DMS53 treated with DMSO at 0.1 percent for 48 hours (cell line): ENCODE measurements at regions not wholly inside any gene's neighbourhood (a gene's known extent, or its start where the extent isn't known, plus 50 kb on each side); places are given as distances from the start of the nearest gene placed in this dataset.

Experiments
- DNase-seq: peaks from one replicate; lab custom pipeline; 2025; ENCODE audit not compliant: unreplicated experiment; lab: John Stamatoyannopoulos, UW

DNA sequence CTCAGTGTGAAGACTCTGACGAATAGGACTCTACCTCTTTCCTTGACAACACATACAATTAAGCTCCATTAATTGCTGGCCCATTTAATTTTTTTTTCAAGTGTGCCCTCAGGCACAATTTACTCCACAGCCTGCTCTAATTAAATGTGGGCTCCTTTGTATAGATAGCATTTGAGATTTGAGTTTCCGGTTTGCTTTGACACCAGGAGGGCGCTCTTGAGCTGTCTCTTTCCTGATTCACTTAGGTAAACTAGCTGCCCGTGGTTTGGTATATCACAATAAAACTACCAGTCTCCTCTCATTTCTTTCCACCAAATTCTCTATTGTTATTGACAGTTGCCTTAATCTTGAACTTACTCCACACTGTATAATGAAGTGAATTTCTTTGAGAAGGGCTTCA, 666.0 kb downstream of the DSC3 start:
- DNase-seq = no peak

DNA sequence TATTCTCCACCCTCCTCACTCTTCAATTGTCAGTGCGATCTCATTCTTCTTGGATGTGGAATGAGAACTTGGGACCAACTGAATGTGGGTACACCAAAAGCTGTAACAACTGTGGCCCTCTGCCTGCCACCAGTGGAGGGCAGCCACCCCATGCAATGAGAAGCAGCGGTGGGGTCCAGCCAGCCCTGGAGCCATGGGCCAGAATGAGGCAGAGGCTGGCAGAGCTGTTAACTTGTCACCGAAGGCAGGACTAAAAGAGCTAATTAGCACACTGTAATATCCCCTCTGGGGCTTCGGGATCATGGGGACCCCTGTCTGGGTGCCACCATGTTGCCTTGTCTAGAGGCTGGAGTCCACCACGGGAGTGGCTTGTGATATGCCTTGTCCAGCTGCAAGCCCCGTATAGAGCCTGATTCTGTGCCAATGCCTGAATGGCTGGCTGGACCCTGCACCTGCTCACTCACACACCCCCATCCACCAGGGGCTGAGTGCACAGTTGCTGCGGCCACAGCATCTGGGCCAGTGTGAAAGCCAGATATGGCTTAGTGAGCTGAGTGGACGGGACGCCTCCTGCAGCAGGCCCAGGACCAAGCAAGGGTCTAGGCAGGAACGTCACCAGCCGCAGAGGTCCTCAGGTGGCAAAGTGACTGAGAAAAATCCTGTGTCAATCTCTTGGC, 680.5 kb downstream of the DSC3 start:
- DNase-seq = no peak

DNA sequence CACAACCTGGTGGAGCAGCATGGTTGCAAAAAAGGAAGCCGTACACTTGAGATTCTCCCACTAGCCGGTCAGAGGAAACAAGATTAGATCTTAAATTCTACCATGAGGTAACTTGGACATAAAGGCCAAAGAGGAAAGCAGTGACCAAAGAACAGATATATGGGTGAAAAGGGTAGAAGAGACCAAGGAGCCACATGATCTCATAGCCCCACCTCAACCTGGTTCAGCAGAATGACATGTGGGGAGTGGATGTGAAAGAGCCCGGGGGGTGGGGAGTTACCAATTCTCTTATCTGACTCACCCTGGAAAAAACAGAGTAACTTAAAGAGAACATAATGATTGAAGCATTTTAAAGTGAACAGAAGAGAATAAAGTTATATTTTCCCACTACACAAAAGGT, 683.0 kb downstream of the DSC3 start:
- no peak for DNase-seq

DNA sequence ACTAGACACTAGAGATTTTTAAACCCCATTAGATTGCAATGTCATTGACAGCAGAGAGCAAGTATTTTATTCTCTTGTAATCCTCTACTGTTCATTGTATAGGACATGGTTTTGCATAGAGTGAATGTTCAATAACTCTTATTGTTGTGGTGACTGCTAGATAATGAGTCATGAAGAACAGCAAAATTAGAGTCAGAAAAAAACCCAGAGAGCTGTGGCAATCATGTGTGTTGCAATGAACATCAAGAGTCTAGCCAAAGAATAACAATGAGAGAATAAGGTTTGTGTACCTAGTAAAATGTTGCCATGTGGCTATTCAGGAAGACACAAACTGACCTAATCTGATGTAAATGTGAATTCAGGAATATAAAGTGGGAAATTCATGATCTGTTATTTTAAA, 684.0 kb downstream of the DSC3 start:
- no peak for DNase-seq

DNA sequence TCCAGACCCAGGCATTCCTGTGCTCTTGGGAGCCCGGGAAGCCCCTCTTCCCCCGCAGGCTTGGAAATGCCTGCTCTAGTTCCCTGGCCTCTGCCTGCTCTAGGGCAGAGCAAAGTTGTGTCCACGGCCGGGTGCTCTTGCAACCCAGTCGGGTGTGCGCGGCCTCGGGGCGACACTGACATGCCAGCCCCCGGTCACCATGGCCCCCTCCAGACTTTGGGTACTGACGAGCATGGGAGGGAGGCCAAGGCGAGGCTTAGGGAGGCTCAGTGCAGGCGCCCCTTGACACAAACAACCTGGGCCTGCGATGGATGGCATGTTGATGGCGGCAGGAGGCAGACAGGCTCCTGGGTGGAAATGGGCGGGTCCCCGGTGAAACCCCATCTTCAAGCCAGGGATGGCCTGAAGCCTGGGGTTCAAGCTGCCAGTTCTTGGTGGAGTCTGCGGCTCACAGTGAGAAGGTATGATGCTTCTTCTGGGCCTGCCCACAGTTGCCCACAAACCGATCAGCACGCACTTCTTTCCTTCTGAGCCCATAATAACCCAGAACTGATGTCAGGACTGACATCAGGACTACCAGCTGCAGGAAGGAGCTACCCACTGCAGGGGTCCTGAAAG, 689.9 kb downstream of the DSC3 start:
- DNase-seq = no peak

DNA sequence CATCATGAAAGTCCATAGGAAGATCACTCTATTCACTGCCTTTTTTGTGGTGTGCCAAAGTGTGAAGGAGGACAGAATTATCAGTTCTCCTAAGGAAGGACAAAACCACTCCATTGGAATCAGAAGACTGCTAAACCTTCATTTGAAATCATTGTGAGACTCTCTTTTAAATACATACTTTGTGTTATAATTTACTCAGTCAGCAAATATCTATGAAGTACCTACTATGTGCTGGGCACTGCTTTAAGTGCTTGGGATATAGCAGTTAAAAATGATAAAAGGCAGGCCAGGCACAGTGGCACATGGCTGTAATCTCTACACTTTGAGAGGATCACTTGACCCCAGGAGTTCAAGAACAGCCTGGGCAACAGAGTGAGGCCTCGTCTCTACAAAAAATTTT, 692.3 kb downstream of the DSC3 start:
- no peak for DNase-seq

DNA sequence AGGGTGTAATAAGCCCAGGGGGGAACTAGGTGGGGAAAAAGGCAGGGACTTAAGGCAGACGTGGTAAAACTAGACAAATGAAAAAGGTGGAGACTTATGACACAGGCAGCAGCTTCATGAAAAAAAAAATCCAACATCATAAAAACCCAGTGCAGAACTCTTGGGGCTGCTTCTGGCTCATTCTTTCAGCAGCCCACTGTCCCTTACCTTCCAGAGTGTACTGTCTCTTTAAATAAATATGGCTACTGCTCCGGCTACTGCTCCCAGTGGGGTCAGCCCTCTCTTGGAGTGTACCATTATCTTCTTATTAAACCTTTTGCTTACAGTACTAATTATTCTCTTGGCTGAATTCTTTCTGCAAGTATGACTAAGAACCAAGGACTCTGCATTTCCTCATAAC, 699.5 kb downstream of the DSC3 start:
- no peak for DNase-seq

DNA sequence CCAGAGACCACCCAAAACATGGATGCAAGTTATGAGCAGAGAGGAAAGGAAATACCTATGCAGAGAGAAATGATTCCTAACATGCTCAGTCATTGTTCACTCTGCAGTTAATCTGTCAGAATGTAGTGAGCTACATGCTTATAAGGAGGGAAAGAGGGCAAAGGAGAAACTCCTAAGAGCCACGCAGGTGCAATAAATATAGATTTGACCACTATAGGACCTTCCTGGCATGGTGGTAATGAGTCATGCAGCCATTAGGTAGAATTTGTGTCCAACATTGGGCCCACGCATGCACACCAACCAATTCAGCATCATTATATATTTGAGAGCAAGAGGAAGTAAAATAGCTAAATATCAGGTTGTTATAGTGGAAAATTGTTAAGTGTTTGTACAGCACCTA, 699.9 kb downstream of the DSC3 start:
- DNase-seq = no peak

DNA sequence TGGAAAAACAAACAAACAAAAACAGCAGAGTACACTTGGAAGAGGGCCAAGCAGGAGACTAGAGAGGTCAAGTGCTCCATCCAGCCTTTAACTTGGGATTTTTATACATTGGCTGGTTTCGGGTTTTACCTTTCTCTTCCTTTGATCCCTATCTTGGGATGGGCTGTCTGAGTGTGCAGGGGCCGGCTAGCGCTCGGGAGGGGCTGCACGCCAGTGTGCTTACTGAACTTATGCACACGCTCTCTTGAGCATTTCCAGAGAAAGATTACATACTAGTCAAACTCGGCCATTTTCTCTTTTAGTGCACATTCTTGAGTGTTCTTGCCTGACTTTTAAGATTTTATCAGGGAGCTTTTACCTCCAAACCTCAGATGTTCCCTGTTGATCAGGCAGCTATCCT, 707.8 kb downstream of the DSC3 start:
- no peak for DNase-seq

DNA sequence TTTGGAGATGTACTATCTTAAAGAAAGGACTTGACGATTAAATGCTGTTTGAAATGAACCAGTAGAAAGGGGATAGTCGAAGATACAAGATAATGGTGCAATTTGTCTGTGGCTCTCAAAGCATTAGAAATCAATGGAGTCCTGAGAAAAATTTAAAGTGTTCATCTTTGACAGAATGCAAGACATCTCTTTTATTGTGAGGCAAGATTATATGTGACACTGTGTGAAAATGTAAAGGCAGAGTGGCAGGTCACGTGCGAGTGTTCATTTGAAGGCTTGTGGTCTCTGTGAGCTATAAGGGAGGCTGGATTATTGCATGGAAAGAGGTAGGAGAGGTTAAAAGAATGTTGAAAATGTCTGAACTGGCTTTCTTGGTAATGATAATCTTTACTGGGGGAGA, 709.2 kb downstream of the DSC3 start:
- no peak for DNase-seq

DNA sequence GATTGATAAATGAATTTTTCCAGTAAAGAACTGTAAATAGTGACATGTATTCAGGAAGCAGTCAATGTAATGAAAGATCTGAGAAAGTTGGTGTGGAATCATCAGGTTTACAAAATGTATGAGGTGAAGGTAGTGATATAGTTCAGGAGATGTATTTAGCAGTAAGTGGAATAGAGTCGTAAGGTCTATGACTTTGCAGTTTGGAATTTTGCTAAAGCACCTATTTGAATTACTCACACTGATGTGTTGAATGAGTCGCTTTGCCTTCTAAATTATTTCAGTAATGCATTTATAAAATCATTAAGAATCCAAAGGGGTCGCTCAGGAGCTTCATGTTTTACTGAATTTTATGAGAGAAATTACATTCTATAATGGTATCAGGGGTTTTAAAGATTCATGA, 713.7 kb downstream of the DSC3 start:
- DNase-seq = no peak

DNA sequence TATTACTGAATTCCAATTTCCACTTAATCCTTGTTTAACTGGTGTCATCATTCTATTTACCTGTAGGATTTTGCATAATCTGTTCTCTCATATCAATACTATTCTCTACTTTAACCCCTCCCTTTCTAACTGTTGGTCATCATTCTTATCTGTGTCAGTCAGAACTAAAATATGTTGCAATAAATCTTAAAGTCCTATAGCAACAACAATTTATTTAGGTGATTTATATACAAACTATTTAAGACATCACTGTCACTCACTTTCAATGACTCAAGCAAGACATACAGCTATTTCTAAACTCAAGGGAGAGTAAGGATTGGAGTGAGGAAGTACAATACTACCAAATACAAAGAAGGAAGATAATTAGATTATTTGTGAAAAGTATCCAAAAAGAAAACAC, 740.4 kb downstream of the DSC3 start:
- DNase-seq = no peak

DNA sequence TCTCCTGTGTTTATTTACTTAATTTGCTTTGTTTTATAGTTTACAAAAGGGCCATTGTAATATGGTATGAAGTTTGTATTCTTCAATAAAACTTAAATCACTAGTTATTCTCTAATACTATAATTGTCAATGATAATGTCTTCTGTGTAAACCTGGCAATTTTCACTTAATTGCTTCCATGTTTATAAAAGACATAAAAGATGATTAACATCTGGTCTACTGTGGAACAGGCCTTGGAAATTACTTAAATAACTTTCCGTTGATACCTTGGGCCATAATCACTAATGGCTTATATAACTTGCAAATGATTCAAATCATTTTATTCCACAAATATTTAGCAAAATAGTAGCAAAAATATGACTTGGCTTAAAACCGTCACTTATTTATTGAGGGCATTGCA, 743.8 kb downstream of the DSC3 start:
- DNase-seq = no peak

DNA sequence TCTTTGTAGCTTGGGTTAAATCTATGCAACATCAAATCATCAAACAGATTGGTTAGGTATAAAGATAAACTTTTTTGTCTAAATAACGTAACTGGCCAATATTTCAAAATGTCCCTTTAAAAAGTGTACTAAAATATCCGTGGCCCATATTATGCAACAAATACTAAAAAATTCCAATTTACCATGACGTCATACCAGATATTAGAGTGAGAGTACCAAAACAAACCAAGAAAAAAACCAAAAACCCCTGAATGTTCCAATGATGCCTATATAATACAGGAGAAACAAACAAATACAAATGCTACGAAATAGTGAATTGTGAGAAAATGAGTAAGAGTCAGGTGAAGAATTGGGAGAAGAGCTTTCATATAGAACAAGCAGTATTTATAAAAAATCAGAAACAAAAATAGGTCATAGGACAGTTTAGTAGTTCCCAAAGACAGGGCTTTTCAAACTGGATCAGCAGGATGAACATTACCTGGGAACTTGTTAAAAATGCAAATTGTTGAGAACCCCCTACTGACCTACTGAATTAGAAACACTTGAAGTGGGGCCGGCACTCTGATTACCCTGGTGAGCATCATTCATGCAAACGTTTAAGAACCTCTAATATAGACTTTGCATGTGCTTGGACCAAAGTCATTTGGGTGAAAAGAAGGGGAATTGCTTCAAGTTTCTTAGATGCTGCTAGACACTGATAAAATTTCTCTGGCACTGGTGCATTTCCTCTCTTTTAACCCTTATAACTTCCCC, 753.7 kb downstream of the DSC3 start:
- no peak for DNase-seq

DNA sequence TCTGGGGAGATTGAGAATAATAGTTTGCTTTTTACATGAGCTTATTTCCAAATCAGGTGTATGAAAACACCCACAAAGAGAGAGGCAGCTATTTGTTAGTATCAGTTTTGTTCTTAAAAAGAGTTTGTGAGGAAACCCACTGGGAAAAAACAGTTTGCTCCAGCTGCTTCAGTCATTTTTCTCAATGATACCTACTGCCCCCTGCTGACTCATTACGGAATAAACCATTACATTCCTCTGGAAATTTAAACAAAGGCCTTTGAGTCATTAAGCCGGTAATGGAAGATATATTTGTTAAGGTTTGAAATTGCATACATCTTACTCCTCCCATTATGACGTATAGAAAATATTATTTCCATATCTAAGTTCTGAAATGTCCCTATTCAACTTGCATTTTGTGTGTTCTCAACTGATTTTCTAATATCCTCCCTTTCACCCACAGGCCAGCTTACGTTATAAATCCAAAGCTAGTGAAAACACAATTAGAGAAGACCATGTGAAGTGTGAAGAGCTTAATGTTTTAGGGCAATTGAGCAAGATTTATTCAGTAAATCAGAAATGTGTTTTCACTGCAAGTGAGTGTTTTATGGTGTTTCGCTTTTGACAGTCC, 761.6 kb downstream of the DSC3 start:
- peak; percentile 22 for DNase-seq

DNA sequence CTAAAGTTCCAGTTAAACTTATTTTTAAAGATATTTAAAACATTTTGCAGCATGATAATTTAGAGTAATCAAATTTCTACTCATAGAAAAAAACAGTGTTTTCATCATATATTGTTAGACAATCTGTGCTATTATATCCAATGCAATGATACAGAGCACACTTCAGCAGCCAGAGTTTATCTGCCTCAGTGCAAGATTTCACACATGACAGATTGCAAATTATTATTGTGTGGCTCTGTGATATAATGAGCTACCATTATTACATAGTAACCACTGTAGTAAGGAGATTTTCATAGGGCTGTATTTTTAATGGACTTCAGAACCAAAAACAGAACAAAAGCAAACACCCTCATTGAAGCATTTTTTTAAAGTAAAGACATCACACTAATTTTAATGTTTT, 762.4 kb downstream of the DSC3 start:
- no peak for DNase-seq

DNA sequence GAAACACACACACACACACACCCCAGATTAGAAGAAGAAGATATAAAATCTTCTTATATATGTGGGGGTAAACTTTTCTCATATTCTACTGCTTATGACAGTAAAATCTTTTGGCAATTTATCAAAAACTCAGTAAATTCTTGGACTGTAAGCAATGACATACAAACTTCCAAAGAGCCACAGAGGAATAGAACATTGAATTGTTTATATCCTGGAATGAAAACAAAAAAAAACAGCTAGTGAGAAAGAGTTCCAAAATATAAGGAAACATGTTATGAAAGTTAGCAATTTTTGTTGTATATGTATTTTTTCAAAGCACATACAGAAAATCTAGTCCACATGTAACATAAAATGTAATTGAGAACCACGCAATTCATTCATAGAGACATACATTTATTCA, 764.9 kb downstream of the DSC3 start:
- DNase-seq = no peak

DNA sequence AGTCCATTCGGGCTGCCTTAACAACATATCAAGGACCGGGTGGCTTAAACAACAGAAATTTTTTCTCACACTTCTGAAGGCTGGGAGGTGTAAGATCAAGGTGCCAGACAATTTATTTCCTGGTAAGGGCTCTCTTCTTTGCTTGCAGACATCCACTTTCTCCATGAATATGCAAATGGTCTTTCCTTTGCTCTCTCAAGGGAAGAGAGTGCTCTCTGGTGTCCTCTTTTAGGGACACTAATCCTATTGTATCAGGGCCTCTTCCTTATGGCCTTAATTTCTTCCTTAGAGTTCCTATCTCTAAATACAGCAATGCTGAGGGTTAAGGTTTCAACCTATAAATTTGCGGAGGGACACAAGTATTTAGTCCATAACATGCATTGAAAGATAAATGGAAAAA, 770.8 kb downstream of the DSC3 start:
- peak; percentile 19 for DNase-seq

DNA sequence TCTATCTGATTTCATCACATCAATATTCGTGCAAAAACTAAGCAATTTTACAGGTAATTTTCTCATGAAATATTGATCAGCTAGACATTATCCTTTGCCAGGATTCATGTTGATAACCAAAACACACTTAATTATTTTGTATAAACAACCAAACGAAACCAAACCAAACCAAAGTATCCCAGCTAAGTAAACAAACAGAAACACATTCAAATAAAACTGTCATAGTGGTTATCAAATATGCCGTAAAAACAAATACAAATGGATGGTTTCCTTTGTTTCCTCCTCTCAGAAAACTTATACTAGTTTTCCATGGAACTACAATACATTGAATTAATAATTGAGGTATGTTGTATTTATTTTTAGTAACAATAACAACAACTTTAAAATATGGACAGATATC, 777.4 kb downstream of the DSC3 start:
- no peak for DNase-seq

DNA sequence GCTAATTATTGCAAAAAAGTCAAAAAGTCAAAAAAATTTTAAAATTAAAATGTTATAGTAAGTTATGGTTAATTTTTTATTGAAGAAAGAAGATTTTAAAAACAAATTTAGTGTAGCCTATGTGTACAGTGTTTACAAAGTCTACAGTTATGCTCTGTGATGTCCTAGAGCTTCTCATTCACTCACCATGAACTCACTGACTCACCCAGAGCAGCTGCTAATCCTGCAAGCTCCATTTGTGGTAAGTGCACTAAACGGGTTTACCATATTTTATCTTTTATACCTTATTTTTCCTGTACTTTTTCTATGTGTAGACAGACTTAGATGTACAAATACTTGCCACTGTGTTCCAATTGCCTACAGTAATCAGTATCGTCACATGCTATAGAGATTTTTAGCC, 788.2 kb downstream of the DSC3 start:
- no peak for DNase-seq

DNA sequence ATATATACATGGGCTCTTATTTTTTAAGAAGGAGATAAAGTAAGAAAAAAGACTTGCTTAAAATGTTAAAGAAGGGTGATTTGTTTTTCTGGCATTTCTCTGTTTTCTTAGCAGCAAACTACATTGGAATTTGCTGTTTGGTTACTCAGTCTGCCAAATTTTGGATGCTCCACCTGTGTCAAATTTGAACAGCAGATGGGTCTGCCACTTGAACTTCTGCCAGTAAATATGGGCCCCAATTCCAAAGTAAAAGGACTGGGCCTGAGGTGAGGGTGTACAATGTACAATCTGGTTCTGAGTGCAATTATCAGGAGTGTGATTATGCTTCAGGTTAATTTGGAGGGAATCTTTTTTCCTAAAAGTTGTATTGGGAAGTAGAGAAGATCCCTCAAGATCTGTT, 794.5 kb downstream of the DSC3 start:
- no peak for DNase-seq
